ACC112 (cell line): ENCODE measurements at regions not wholly inside any gene's neighbourhood (a gene's known extent, or its start where the extent isn't known, plus 50 kb on each side); places are given as distances from the start of the nearest gene placed in this dataset.

Source experiments
- H2AFZ ChIP-seq: fragments of 200-600 bp; sonication (generic); one replicate; pipeline ENCODE4 v1.6.0; 2017; ENCODE audit warnings: antibody characterized with exemption, low read length; ENCODE audit not compliant: unreplicated experiment
- H3K27ac ChIP-seq: fragments of 200-600 bp; sonication (generic); 2 replicates; pipeline ENCODE4 v1.5.1; 2014; ENCODE audit warnings: low read depth, mild to moderate bottlenecking, antibody characterized with exemption, low read length, moderate library complexity
- H3K27me3 ChIP-seq: fragments of 200-600 bp; sonication (generic); 2 replicates; pipeline ENCODE4 v1.6.1; 2014; ENCODE audit warnings: mild to moderate bottlenecking, antibody characterized with exemption, low read length, moderate library complexity, mixed read lengths; ENCODE audit not compliant: insufficient read depth
- H3K36me3 ChIP-seq: fragments of 200-600 bp; sonication (generic); 2 replicates; pipeline ENCODE4 v1.6.1; 2016; ENCODE audit warnings: mild to moderate bottlenecking, antibody characterized with exemption, low read length, moderate library complexity, mixed read lengths; ENCODE audit not compliant: insufficient read depth
- H3K4me1 ChIP-seq: fragments of 200-600 bp; sonication (generic); one replicate; pipeline ENCODE4 v1.6.1; 2016; ENCODE audit warnings: low read length, mixed read lengths; ENCODE audit not compliant: insufficient read depth, unreplicated experiment, control insufficient read depth
- H3K4me3 ChIP-seq: fragments of 200-600 bp; sonication (generic); 2 replicates; pipeline ENCODE4 v1.5.1; 2014; ENCODE audit warnings: mild to moderate bottlenecking, low read depth, low read length
- H3K79me2 ChIP-seq: fragments of 200-600 bp; sonication (generic); one replicate; pipeline ENCODE4 v1.6.0; 2016; ENCODE audit warnings: low read length; ENCODE audit not compliant: control insufficient read depth, unreplicated experiment, insufficient read depth

DNA sequence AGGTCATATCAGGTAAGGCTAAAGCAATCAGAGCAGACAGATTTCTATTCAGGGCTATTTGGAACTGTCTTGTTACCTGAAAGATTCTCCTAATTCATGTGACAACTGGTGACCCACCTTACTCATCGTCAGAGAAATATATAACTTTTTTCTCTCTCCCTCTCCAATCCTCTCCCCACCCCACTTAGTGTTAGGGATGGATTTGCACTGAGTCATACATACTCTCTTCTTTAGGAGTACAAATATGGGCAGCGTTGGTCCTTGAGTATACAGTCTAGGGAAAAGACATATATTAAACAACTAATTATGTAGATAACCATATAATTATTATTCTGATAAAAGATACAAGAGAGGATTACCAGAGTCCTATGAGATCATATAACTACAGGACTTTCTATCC, 246.3 kb downstream of the HHIPL2 start:
- H3K79me2 ChIP-seq, result no peaks in the 10 kb centered on the region

DNA sequence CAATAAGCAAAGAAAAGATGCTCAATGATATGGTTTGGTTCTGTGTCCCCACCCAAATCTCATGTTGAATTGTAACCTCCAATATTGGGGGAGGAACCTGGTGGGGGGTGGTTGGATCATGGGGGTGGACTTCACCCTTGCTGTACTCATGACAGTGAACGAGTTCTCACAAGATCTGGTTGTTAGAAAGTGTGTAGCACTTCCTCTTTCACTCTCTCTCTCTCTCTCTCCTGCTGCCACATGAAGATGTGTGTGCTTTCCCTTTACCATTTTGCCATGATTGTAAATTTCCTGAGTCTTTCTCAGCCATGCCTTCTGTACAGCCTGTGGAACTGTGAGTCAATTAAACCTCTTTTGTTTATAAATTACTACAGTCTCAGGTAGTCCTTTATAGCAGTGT, 248.4 kb downstream of the HHIPL2 start:
- no peak overlapping the region for H2AFZ ChIP-seq
- no peaks in the 10 kb centered on the region for H3K36me3 ChIP-seq
- no peaks in the 10 kb centered on the region for H3K79me2 ChIP-seq
- H3K27me3 ChIP-seq, result no peaks in the 10 kb centered on the region; the same call in 1 of the 2 replicates
- H3K4me1 ChIP-seq, result no peaks in the 10 kb centered on the region
- H3K27ac ChIP-seq, result no peak overlapping the region
- H3K4me3 ChIP-seq, result no peak overlapping the region

More for the DNA sequence above, 246.3 kb downstream of the HHIPL2 start:
- Histone ChIP-seq H3K27me3 (peaks cover 3% of the 10 kb centered on the region), H3K36me3 (no peaks in the 10 kb centered on the region), H3K4me3 (no peak overlapping the region), H3K4me1 (no peaks in the 10 kb centered on the region), H2AFZ (no peak overlapping the region), H3K27ac (no peak overlapping the region)

DNA sequence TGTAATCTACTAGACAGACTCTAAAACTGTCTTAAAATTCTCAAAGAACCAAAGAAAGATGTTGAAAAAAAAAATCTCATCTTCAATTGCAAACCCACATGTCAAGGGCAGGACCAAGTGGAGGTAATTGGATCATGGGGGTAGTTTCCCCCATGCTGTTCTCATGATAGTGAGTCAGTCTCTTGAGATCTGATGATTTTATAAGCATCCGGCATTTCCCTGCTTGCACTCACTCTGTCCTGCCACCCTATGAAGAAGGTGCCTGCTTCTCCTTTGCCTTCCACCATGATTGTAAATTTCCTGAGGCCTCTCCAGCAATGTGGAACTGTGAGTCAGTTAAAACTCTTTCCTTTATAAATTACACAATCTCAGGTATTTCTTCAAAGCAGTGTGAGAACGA, 257.0 kb downstream of the HHIPL2 start:
- Histone ChIP-seq H3K4me1 (no peaks in the 10 kb centered on the region), H3K27ac (no peak overlapping the region), H3K36me3 (no peaks in the 10 kb centered on the region), H3K27me3 (no peaks in the 10 kb centered on the region), H3K4me3 (no peak overlapping the region), H2AFZ (no peak overlapping the region), H3K79me2 (no peaks in the 10 kb centered on the region)

DNA sequence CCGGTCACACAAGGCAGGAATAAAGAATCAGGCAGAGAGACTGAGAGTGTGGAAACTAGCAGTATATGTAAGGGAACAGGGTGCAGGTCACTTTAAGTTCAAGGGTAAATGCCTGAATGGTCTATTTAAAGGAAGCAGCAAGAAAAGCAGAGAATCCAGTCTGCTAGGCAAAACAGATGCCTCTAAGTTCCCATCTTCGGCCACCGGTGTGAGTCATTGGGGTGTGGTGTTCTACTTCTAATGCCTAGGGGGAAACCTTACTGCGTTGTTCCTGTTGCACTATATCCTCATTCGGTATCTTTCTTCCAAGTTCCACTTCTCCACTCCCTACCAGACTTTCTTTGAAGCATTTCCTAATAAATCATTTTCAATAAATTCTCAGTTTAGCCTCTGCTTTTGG, 259.9 kb downstream of the HHIPL2 start:
- no peak overlapping the region for H2AFZ ChIP-seq
- H3K36me3 ChIP-seq, result no peaks in the 10 kb centered on the region
- no peaks in the 10 kb centered on the region for H3K79me2 ChIP-seq
- no peaks in the 10 kb centered on the region for H3K4me1 ChIP-seq
- no peak overlapping the region for H3K4me3 ChIP-seq
- no peaks in the 10 kb centered on the region for H3K27me3 ChIP-seq
- H3K27ac ChIP-seq, result no peak overlapping the region

DNA sequence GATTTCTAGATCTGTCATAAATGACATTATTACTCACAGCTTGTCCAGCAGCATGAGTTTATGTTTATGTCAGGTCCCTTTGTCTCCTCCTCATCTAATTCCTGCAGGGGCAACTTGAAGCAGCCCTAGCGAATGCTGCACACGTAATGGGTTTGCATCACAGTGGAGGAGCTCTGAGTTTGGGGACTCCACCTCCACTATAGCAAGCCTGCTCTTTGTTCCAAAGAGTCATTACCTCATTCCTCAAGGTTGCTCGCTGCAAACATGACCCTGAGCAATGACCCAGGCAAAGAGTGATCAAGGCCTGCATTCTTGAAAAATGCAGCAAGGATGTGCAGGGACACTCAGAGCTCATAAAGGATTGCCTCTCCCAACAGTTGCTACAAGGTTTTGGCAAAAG, 261.9 kb downstream of the HHIPL2 start:
- Histone ChIP-seq H3K27me3 (no peaks in the 10 kb centered on the region), H3K4me1 (no peaks in the 10 kb centered on the region), H2AFZ (no peak overlapping the region), H3K4me3 (no peak overlapping the region), H3K79me2 (no peaks in the 10 kb centered on the region), H3K27ac (no peak overlapping the region), H3K36me3 (no peaks in the 10 kb centered on the region)

DNA sequence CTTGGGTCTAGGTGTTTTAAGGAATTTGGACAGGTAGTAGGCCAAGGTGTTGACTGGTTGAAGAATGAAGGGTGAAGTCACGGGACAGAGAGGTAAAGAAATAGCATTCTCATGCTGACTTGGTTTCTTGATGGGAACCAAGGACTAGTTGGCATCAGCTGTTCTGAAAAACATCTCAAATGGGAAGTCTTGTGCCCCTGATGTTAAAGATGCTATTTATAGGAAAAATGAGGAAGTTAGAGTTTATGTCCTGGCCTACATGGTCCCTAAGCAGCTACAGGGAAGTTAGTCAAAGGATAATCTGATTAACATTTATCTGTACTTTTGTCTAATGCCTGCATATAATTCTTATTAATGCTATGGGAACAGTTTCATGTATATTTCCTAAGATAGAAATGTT, 262.4 kb downstream of the HHIPL2 start:
- no peaks in the 10 kb centered on the region for H3K36me3 ChIP-seq
- H2AFZ ChIP-seq, result no peak overlapping the region
- H3K79me2 ChIP-seq, result no peaks in the 10 kb centered on the region
- no peaks in the 10 kb centered on the region for H3K27me3 ChIP-seq
- H3K27ac ChIP-seq, result no peak overlapping the region
- H3K4me3 ChIP-seq, result no peak overlapping the region
- no peaks in the 10 kb centered on the region for H3K4me1 ChIP-seq

DNA sequence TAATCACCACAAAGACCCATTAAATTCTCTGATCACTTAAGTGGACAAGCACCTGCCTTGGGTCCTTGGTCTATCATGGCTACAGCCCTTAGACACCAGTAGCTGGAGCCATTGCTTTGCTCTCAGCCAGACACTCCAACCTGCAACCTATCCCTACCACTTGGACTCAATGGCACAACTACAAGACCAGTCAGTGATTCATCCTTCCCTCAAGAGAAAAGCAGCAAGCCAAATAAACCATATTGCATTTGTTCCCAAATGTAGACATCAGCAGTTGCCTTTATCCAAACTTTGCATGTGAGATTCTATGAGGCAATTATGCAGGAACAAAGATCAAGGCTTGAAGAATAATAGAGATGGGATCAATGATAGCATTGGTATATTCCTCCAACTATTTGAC, 263.4 kb downstream of the HHIPL2 start:
- no peaks in the 10 kb centered on the region for H3K4me1 ChIP-seq
- H3K4me3 ChIP-seq, result no peak overlapping the region
- H2AFZ ChIP-seq, result no peak overlapping the region
- H3K36me3 ChIP-seq, result no peaks in the 10 kb centered on the region
- no peaks in the 10 kb centered on the region for H3K79me2 ChIP-seq
- H3K27me3 ChIP-seq, result no peaks in the 10 kb centered on the region
- H3K27ac ChIP-seq, result no peak overlapping the region

DNA sequence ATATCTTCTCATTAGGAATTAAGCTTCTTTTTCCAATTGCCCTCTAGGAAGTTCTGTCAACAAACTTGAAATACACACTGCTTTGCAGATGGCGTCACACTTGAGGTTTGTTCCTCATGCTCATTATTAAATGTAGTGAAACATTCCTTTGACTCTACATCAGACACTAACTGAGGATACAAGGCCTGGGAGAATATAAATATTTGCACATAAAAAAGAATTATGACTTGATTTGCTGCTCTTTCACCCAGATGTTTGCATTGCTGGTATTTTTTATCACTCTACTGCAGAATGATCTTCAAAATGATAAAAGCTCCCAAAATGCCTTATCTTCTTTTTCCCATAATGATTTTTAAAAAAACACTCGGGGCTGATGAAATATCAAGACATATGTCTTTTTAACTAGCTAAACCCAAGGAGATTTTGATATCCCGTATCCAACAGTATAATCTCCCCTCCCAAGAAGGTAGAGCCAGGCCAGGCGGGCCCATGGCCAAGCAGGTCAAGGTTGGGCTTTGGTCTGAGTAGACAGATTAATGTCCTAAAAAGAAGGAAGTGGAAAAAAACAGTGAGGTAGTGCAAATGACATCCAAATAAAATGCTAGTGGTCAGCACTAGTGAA, 264.6 kb downstream of the HHIPL2 start:
- Histone ChIP-seq H3K36me3 (no peaks in the 10 kb centered on the region), H3K27ac (no peak overlapping the region), H3K4me3 (no peak overlapping the region), H3K79me2 (no peaks in the 10 kb centered on the region), H2AFZ (no peak overlapping the region), H3K27me3 (no peaks in the 10 kb centered on the region), H3K4me1 (no peaks in the 10 kb centered on the region)

DNA sequence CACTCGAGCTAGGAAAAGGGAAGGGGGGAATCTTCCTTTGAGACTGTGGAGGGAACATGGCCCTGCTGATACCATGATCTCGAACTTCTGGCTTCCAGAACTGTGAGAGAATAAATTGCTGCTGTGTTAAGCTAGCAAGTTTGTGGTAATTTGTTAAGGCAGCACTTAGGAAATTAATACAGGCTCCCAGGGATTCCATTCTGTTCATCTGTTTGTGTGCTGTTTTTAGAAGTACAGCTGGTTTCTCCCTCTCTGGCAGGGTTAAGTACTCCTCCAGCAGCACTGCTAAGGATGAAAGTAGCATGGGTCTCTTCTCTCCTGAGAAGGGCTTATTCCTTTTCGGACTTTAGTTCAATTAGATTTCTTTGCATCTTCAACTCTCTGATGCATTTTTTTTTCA, 268.3 kb downstream of the HHIPL2 start:
- Histone ChIP-seq H3K36me3 (no peaks in the 10 kb centered on the region), H3K27me3 (peaks cover 10% of the 10 kb centered on the region; the same call in 1 of the 2 replicates), H3K4me3 (no peak overlapping the region), H3K4me1 (no peaks in the 10 kb centered on the region), H3K27ac (no peak overlapping the region), H2AFZ (no peak overlapping the region), H3K79me2 (no peaks in the 10 kb centered on the region)

DNA sequence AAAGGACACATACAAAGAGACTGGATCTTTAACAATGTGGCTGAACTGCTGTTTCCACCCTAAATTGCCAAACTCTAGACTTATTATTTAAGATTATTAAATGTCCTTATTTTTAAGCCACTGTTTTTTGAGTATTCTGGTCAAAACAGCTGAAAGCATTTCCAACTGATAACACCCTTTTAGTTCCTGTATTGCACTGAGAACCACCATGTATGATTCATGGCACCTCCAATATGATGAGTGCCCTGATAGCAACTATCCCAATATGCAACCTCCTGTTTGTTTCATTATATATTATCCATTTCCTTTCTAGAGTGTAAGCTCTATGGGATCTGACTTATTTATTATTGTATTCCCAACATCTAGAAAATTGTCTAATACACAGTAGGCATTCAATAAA, 269.4 kb downstream of the HHIPL2 start:
- H3K79me2 ChIP-seq, result no peaks in the 10 kb centered on the region
- H2AFZ ChIP-seq, result no peak overlapping the region
- no peak overlapping the region for H3K27ac ChIP-seq
- peaks cover 10% of the 10 kb centered on the region; the same call in 1 of the 2 replicates for H3K27me3 ChIP-seq
- no peaks in the 10 kb centered on the region for H3K4me1 ChIP-seq
- H3K4me3 ChIP-seq, result no peak overlapping the region
- H3K36me3 ChIP-seq, result no peaks in the 10 kb centered on the region

DNA sequence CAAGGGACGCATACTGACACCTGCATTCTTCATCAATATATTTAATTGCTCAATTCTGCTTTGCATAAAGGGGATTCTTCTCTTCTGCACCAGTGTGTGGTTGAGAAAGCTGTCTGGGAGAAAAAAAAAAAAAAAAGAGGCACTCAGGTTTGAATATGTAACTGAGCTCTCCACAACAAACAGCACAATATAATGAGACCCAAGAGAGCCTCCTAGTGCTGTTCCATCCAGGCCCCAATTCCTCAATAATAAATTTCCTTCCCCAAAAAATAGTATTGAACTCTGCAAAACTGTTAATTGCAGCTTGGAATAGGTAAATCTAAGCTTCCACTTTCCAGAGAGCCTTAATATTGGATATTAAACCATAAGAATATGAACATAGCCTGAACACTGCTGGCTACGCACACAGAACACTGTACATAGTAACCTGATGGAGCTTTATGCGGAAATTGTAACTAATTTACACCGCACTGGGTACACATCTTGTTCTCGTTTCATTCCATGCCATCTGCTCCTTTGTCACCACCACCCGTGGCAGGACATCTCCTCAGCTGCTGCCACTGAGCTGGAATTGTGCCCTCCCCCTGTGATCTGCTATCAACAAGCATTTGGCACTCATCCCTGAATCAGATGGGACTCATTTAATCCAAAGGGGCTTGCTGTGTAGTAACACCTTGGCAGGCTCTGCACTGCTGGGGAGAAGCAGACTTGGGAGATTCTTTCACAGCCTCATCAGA, 272.0 kb downstream of the HHIPL2 start:
- Histone ChIP-seq H3K79me2 (no peaks in the 10 kb centered on the region), H3K27me3 (peaks cover 10% of the 10 kb centered on the region; the same call in 1 of the 2 replicates), H3K4me1 (no peaks in the 10 kb centered on the region), H3K36me3 (no peaks in the 10 kb centered on the region), H3K27ac (no peak overlapping the region), H2AFZ (no peak overlapping the region), H3K4me3 (no peak overlapping the region)
